ENCODE measurements at regions not wholly inside any gene's neighbourhood (a gene's known extent, or its start where the extent isn't known, plus 50 kb on each side); places are given as distances from the start of the nearest gene placed in this dataset.

DNA sequence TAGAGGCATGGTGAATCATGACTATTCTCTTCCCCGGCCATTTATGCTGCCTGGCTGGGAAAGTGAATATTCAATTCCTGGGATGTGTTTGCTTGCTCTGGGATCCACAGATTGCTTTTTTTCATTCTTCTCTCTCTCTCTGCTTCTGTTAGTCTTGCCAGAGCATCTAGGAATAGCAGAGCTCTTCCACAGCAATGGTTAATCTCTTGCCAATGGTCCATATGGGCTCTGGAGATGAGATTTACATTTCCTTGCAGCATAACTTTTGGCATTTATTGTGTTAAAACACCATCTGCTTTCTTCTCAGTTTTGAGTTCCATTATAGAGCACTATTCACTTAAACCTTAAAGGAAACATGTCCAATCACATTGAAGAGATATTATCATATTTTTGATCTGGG lies 59.2 kb upstream of the GUCY1A1 start (continued):
- no peak for TF ChIP-seq SMC3 (IDR thresholded peaks at IDR 0.05; ENCODE audit: low read depth, low read length)

DNA sequence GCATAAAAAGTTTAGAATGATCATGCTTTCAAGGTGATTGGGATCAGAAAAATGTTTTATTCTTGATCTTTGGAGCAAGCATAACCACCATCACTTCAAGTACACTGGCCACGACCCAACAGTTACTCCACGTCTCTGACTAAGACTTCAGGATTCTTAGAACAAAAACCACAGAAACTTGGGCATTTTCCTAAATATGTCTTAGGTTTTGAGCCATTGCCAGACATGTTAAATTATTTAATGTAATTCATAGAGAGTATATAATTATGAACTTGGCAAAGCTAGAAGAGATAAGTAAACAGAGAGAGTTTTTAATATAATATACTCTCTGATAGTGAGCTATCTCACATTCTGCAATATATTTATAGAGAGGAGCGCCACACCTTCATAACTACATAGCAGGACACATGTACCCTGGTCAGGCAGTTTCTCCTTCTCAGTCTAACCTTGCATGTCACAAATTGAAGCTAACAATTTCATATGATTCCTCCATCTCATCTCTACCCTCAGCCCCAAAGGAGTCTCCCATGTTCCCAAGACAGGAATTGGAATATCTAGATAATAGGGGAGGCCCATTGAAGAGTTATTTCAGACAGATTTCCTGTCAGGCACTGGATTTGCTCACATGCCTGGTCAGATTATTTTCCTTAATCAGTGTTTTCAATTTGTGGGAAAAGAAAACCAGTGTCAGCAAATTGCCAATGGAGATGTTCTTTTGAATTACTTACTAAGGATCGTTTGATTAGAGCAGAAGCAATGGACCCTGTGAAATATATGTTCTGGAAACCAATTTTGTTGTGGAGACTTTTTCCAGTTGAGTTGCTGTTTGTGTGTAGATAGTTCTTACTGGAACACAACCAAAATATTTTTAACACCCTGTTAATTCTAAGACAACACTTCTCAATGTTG lies 61.7 kb upstream of the GUCY1A1 start:
- H3K4me3 ChIP-seq (ENCODE audit: low read depth in 2 of 2, low read length in 1 of 2) = no peak overlapping the region
- ChIA-PET POLR2A (no interaction called here), CTCF (interaction anchor here (0.9 to 1.0 kb wide), 2 partner anchors 9 to 11 kb away, joined by 3 to 4 read pairs; no protein-coding TSS in a partner anchor)
- peaks cover 0 to 3% of the 10 kb centered on the region in 2 experiments; a peak in 3 of 4 replicates for H3K4me1 ChIP-seq (ENCODE audit: control insufficient read depth in 1 of 2, insufficient read depth in 2 of 2, low read depth in 1 of 2, low read length in 1 of 2)
- H3K27ac ChIP-seq (ENCODE audit: low read depth in 2 of 2, low read length in 1 of 2) = peak overlapping the region in 1 of 2 experiments; percentile 55; a peak in 1 of 4 replicates
- H3K79me2 ChIP-seq (ENCODE audit: insufficient read depth) = no peaks in the 10 kb centered on the region
- no peaks in the 10 kb centered on the region for H4K20me1 ChIP-seq (ENCODE audit: insufficient read depth)
- H3K4me2 ChIP-seq = peak overlapping the region; percentile 15; the same call in 1 of the 2 replicates
- DNase-seq = no peak
- no peak overlapping the region; the same call in 1 of the 2 replicates for H3K9ac ChIP-seq
- no peak overlapping the region for H2AFZ ChIP-seq (ENCODE audit: low read depth)
- no peaks in the 10 kb centered on the region for H3K27me3 ChIP-seq (ENCODE audit: insufficient read depth)
- no peaks in the 10 kb centered on the region for H3K36me3 ChIP-seq (replicated peaks in 1 of 2; ENCODE audit: control insufficient read depth in 1 of 2, insufficient read depth in 2 of 2, low read length in 1 of 2)
- H3K9me3 ChIP-seq = no peaks in the 10 kb centered on the region
- peaks cover 13% of the 10 kb centered on the region for H3F3A ChIP-seq (replicated peaks; ENCODE audit: insufficient read depth)
- H3K9me2 ChIP-seq = no peaks in the 10 kb centered on the region
- WGBS (ENCODE audit: low lambda C conversion rate) = 28% methylated on average over 4 of the region's 4 CpGs
- TF ChIP-seq SMC3 (IDR thresholded peaks at IDR 0.05; ENCODE audit: low read depth, low read length) (no peak), ELF1 (IDR thresholded peaks at IDR 0.05) (no peak), NFIC (IDR thresholded peaks at IDR 0.05; ENCODE audit: borderline replicate concordance) (peak; percentile 99), MEF2A (IDR thresholded peaks at IDR 0.05; ENCODE audit: borderline replicate concordance, low read depth) (peak; percentile 43; the same call in 1 of the 2 replicates), SIN3A (IDR thresholded peaks at IDR 0.05; ENCODE audit: borderline replicate concordance, low read depth, low read length) (no peak), EZH2phosphoT487 (IDR thresholded peaks at IDR 0.05; ENCODE audit: borderline replicate concordance, low read depth) (no peak), RCOR1 (IDR thresholded peaks at IDR 0.05; ENCODE audit: low read length) (no peak), GABPA (IDR thresholded peaks at IDR 0.05; ENCODE audit: low read depth) (no peak), TEAD4 (IDR thresholded peaks at IDR 0.05; ENCODE audit: borderline replicate concordance, insufficient read depth) (peak; percentile 90), FOXM1 (IDR thresholded peaks at IDR 0.05; ENCODE audit: low read depth) (peak; percentile 71), FOSL2 (IDR thresholded peaks at IDR 0.05; ENCODE audit: borderline replicate concordance, low read depth) (peak; percentile 86; the same call in 1 of the 2 replicates), RAD21 (IDR thresholded peaks at IDR 0.05; ENCODE audit: low read length) (no peak), GATA2 (CRISPR knock-in tag; IDR thresholded peaks at IDR 0.05) (no peak), EP300 (IDR thresholded peaks at IDR 0.05; ENCODE audit: borderline replicate concordance in 1 of 2, low read depth in 1 of 2, low read length in 1 of 2) (peak in 1 of 2 experiments; percentile 93), CHD2 (IDR thresholded peaks at IDR 0.05; ENCODE audit: low read length, partially characterized antibody) (no peak), TCF12 (IDR thresholded peaks at IDR 0.05) (peak; percentile 95), FOXJ3 (CRISPR knock-in tag; IDR thresholded peaks at IDR 0.05) (no peak)
- TF ChIP-seq, protein P1, sequence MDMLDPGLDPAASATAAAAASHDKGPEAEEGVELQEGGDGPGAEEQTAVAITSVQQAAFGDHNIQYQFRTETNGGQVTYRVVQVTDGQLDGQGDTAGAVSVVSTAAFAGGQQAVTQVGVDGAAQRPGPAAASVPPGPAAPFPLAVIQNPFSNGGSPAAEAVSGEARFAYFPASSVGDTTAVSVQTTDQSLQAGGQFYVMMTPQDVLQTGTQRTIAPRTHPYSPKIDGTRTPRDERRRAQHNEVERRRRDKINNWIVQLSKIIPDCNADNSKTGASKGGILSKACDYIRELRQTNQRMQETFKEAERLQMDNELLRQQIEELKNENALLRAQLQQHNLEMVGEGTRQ (IDR thresholded peaks at IDR 0.05; ENCODE audit: borderline replicate concordance, low read depth, low read length) = no peak
- TF ChIP-seq, protein P2, sequence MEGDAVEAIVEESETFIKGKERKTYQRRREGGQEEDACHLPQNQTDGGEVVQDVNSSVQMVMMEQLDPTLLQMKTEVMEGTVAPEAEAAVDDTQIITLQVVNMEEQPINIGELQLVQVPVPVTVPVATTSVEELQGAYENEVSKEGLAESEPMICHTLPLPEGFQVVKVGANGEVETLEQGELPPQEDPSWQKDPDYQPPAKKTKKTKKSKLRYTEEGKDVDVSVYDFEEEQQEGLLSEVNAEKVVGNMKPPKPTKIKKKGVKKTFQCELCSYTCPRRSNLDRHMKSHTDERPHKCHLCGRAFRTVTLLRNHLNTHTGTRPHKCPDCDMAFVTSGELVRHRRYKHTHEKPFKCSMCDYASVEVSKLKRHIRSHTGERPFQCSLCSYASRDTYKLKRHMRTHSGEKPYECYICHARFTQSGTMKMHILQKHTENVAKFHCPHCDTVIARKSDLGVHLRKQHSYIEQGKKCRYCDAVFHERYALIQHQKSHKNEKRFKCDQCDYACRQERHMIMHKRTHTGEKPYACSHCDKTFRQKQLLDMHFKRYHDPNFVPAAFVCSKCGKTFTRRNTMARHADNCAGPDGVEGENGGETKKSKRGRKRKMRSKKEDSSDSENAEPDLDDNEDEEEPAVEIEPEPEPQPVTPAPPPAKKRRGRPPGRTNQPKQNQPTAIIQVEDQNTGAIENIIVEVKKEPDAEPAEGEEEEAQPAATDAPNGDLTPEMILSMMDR (IDR thresholded peaks at IDR 0.05) = no peak
- TF ChIP-seq, protein P3, sequence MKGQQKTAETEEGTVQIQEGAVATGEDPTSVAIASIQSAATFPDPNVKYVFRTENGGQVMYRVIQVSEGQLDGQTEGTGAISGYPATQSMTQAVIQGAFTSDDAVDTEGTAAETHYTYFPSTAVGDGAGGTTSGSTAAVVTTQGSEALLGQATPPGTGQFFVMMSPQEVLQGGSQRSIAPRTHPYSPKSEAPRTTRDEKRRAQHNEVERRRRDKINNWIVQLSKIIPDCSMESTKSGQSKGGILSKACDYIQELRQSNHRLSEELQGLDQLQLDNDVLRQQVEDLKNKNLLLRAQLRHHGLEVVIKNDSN (IDR thresholded peaks at IDR 0.05; ENCODE audit: borderline replicate concordance, low read depth) = no peak
- TF ChIP-seq, protein P4, sequence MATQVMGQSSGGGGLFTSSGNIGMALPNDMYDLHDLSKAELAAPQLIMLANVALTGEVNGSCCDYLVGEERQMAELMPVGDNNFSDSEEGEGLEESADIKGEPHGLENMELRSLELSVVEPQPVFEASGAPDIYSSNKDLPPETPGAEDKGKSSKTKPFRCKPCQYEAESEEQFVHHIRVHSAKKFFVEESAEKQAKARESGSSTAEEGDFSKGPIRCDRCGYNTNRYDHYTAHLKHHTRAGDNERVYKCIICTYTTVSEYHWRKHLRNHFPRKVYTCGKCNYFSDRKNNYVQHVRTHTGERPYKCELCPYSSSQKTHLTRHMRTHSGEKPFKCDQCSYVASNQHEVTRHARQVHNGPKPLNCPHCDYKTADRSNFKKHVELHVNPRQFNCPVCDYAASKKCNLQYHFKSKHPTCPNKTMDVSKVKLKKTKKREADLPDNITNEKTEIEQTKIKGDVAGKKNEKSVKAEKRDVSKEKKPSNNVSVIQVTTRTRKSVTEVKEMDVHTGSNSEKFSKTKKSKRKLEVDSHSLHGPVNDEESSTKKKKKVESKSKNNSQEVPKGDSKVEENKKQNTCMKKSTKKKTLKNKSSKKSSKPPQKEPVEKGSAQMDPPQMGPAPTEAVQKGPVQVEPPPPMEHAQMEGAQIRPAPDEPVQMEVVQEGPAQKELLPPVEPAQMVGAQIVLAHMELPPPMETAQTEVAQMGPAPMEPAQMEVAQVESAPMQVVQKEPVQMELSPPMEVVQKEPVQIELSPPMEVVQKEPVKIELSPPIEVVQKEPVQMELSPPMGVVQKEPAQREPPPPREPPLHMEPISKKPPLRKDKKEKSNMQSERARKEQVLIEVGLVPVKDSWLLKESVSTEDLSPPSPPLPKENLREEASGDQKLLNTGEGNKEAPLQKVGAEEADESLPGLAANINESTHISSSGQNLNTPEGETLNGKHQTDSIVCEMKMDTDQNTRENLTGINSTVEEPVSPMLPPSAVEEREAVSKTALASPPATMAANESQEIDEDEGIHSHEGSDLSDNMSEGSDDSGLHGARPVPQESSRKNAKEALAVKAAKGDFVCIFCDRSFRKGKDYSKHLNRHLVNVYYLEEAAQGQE (IDR thresholded peaks at IDR 0.05; ENCODE audit: low read depth, low read length) = no peak
- TF ChIP-seq, protein P5, sequence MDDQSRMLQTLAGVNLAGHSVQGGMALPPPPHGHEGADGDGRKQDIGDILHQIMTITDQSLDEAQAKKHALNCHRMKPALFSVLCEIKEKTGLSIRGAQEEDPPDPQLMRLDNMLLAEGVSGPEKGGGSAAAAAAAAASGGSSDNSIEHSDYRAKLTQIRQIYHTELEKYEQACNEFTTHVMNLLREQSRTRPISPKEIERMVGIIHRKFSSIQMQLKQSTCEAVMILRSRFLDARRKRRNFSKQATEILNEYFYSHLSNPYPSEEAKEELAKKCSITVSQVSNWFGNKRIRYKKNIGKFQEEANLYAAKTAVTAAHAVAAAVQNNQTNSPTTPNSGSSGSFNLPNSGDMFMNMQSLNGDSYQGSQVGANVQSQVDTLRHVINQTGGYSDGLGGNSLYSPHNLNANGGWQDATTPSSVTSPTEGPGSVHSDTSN (IDR thresholded peaks at IDR 0.05) = peak; percentile 85
